Endothelial cell (in vitro differentiated cells): ENCODE measurements at regions not wholly inside any gene's neighbourhood (a gene's known extent, or its start where the extent isn't known, plus 50 kb on each side); places are given as distances from the start of the nearest gene placed in this dataset.

ENCODE experiments used
- DNase-seq: peaks from one replicate; pipeline ENCODE4 v3.0.0; 2021; ENCODE audit warnings: low spot score
- H3K27ac Mint-ChIP-seq: one replicate; pipeline ENCODE4 v1.8.0; 2021; ENCODE audit warnings: mixed read lengths, inconsistent platforms; ENCODE audit not compliant: unreplicated experiment
- H3K27me3 Mint-ChIP-seq: one replicate; pipeline ENCODE4 v1.8.0; 2021; ENCODE audit warnings: mild to moderate bottlenecking, moderate library complexity, mixed read lengths, inconsistent platforms; ENCODE audit not compliant: unreplicated experiment
- H3K36me3 Mint-ChIP-seq: one replicate; pipeline ENCODE4 v1.8.0; 2021; ENCODE audit warnings: mild to moderate bottlenecking, low read depth, mixed read lengths, inconsistent platforms; ENCODE audit not compliant: unreplicated experiment
- H3K4me1 Mint-ChIP-seq: one replicate; pipeline ENCODE4 v1.8.0; 2021; ENCODE audit warnings: mild to moderate bottlenecking, mixed read lengths, inconsistent platforms; ENCODE audit not compliant: unreplicated experiment
- H3K4me3 Mint-ChIP-seq: one replicate; pipeline ENCODE4 v1.8.0; 2021; ENCODE audit warnings: mild to moderate bottlenecking, mixed read lengths, inconsistent platforms; ENCODE audit not compliant: unreplicated experiment
- H3K9me3 Mint-ChIP-seq: one replicate; pipeline ENCODE4 v1.8.0; 2021; ENCODE audit warnings: mixed read lengths, inconsistent platforms; ENCODE audit not compliant: unreplicated experiment
- TF ChIP-seq, protein P1 (sequence below): fragments of 200-600 bp; sonication (generic); IDR thresholded peaks from one replicate; pipeline ENCODE4 v1.5.0; 2021; ENCODE audit warnings: antibody characterized with exemption; ENCODE audit not compliant: unreplicated experiment

DNA sequence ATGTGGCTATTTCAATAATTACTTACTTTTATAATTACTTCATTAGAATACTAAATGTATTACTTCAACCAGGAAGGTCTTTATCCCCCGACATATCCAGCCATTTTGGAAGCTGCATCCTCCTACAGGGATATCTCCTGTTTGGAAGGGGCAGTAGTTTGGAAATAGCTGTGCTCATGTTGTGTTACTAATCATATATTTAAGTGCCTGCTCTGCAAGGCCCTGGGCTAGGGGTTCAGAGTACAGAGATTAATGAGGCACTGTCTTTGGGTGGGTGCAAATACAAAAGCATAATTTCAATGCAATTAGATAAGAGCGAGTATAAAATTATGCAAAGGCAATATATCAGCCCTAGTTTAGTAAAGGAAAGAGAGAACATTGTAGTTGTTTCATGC, 146.3 kb upstream of the RARB start:
- TF ChIP-seq, protein P1, sequence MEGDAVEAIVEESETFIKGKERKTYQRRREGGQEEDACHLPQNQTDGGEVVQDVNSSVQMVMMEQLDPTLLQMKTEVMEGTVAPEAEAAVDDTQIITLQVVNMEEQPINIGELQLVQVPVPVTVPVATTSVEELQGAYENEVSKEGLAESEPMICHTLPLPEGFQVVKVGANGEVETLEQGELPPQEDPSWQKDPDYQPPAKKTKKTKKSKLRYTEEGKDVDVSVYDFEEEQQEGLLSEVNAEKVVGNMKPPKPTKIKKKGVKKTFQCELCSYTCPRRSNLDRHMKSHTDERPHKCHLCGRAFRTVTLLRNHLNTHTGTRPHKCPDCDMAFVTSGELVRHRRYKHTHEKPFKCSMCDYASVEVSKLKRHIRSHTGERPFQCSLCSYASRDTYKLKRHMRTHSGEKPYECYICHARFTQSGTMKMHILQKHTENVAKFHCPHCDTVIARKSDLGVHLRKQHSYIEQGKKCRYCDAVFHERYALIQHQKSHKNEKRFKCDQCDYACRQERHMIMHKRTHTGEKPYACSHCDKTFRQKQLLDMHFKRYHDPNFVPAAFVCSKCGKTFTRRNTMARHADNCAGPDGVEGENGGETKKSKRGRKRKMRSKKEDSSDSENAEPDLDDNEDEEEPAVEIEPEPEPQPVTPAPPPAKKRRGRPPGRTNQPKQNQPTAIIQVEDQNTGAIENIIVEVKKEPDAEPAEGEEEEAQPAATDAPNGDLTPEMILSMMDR = no peak

DNA sequence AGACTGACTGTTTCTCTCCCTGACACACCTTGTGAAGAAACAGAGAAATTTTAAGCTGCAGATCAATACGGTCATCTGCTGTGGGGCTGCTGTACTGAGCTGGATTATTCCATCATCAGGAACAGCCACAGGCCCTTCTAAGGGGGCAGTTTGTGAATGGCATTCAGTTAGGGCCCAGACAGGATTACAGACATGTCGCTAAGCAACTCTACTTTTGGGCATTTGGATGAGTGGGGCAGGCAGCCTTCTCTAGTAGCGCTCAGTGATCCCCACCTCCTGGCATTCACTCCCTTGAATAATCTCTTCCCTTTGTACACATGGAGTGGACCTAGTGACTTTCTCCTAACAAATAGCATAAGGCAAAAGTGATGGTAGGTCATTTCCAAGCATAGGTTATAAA, 144.4 kb upstream of the RARB start:
- H3K9me3 Mint-ChIP-seq = no peaks in the 10 kb centered on the region
- H3K4me3 Mint-ChIP-seq = no peak overlapping the region
- no peaks in the 10 kb centered on the region for H3K36me3 Mint-ChIP-seq
- H3K27me3 Mint-ChIP-seq = peaks cover 1% of the 10 kb centered on the region
- no peak for DNase-seq
- no peaks in the 10 kb centered on the region for H3K4me1 Mint-ChIP-seq
- TF ChIP-seq, protein P1 = no peak
- no peak overlapping the region for H3K27ac Mint-ChIP-seq

More for the DNA sequence above, 146.3 kb upstream of the RARB start:
- Mint-ChIP-seq H3K4me1 (no peaks in the 10 kb centered on the region), H3K4me3 (no peak overlapping the region), H3K36me3 (no peaks in the 10 kb centered on the region), H3K9me3 (no peaks in the 10 kb centered on the region), H3K27me3 (peaks cover 1% of the 10 kb centered on the region), H3K27ac (no peak overlapping the region)
- no peak for DNase-seq

GRCh38 chr3:25284249-25284648, 143.8 kb upstream of the RARB start:
- TF ChIP-seq, protein P1 = no peak
- H3K4me3 Mint-ChIP-seq = no peak overlapping the region
- no peaks in the 10 kb centered on the region for H3K9me3 Mint-ChIP-seq
- no peaks in the 10 kb centered on the region for H3K36me3 Mint-ChIP-seq
- H3K27ac Mint-ChIP-seq = no peak overlapping the region
- H3K27me3 Mint-ChIP-seq = peaks cover 1% of the 10 kb centered on the region
- no peaks in the 10 kb centered on the region for H3K4me1 Mint-ChIP-seq
- DNase-seq = no peak

GRCh38 chr3:25287291-25287884, 140.7 kb upstream of the RARB start:
- Mint-ChIP-seq H3K4me1 (no peaks in the 10 kb centered on the region), H3K9me3 (no peaks in the 10 kb centered on the region)
- DNase-seq = no peak

GRCh38 chr3:25288413-25288812, 139.7 kb upstream of the RARB start:
- H3K36me3 Mint-ChIP-seq = no peaks in the 10 kb centered on the region
- H3K27ac Mint-ChIP-seq = no peak overlapping the region
- DNase-seq = no peak
- TF ChIP-seq, protein P1 = no peak
- no peaks in the 10 kb centered on the region for H3K4me1 Mint-ChIP-seq
- no peaks in the 10 kb centered on the region for H3K27me3 Mint-ChIP-seq
- H3K4me3 Mint-ChIP-seq = no peak overlapping the region
- no peaks in the 10 kb centered on the region for H3K9me3 Mint-ChIP-seq

More at GRCh38 chr3:25287291-25287884, 140.7 kb upstream of the RARB start:
- Mint-ChIP-seq H3K4me3 (no peak overlapping the region), H3K27ac (no peak overlapping the region), H3K36me3 (no peaks in the 10 kb centered on the region), H3K27me3 (no peaks in the 10 kb centered on the region)
- TF ChIP-seq, protein P1 = no peak
